Activated gamma-delta T cell treated with anti-CD3 and anti-CD28 coated beads, Interleukin-2, amount 50 U/mL, for 16 hours (primary cell): ENCODE measurements at regions not wholly inside any gene's neighbourhood (a gene's known extent, or its start where the extent isn't known, plus 50 kb on each side); places are given as distances from the start of the nearest gene placed in this dataset.

Experiments
- DNase-seq: peaks from one replicate; pipeline ENCODE4 v3.0.0-alpha.2; 2020; ENCODE audit warnings: low read depth

DNA sequence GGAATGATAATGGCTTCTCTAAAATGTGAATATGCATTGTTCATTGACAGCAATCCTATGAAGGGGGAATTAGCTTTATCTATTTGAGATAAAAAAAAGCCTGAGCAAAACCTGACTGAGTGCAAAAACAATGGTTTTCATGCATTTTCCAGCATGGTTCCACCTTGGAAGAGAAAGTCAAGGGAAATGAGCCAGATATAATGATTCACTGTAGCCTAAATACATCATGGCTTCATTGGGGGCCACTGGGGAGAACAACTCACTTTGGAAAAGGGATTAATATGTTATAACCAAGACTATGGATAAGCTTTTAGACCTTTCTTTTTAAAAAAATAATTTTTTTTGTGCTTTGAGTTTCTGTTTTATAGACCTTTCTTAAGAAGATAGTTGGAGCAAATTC, 679.7 kb downstream of the NYAP2 start:
- DNase-seq = no peak

DNA sequence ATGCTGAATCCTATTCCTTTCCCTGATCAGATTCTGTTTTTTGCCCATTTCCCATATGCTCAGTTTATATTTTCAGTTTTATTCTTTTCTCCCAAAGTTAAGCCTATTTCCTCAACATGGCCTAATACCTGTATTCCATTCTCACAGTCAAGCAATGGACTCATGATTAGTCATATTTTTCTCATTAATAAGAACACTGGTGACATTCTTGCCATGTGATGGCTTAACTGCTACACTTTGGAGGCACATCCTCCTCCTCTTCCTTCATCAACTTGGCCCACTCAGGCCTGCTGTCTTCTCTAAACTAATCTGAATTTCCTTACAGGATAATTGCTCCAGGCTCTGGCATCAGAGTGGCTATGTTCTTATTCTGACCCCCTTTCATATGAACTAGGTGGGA, 679.2 kb downstream of the NYAP2 start:
- DNase-seq = no peak

DNA sequence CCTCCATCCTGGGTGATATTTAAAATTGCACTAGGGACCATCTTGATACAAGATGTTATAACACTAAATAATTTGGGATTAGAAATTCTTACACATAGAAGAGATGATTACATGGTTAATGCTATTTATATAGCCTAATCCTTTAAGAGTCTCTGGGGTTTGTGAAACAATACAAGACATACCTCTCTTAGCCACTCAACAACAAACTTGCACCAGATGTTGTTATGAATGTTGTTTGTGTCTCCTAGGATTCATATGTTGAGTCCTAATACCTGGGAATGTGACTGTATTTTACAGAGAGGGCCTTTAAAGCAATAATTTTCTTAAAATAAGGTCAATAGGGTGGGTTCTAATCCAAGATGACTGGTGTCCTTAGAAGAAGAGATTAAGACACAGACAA, 678.3 kb downstream of the NYAP2 start:
- DNase-seq = no peak

DNA sequence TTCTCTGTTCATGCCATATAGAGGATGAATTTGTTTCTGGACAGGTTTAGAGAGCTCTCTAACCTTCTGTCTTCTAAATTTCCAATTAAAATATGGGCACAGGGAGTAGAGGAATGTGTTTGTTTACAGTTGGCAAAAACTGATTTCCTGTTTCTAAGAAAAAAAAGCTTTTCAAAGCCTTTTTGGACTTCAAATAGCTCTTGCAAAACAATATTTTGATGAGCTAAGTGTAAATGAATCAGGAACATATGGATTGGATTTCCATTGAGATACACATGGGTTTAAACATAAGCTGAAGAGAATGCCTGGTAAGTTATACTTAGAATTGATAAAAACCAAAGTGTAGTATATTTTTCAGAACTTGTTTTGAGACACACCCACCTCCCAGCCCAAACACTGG, 677.5 kb downstream of the NYAP2 start:
- no peak for DNase-seq

DNA sequence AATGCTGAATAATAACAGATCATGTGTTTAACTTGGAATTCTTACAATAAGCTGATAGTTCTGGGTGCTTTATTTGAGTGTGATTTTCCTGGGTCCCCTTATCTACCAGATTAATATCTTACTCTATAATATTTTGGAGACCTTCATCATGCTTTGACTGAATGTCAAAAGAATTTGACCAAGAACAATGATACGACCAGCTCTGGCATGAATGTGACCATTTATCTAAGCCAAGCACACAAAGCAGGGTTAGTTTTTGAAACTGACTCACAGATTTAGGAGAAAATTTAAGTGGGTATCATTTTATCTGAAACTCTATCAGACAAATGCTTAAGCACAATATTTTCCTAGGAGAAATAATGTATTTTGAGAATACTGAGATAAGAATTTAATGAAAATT, 677.0 kb downstream of the NYAP2 start:
- no peak for DNase-seq

DNA sequence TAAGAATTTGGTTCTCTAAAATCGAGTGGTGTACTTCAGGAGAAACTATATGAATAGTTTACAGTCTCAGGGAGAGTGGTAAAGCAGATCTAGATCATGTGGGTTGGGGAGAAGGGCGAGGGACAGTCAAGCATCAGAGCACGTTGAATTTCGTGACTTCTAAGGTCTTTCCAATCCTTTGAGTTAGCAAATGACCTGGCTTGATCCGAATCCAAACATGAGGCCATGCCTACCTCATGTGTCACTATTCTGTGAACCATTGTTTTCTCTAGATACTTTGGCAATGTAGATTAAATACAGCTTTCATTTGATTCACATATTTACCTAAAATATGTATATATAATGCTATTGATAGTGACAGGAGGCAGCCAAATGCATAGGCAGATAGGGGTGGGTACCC, 674.9 kb downstream of the NYAP2 start:
- DNase-seq = no peak

DNA sequence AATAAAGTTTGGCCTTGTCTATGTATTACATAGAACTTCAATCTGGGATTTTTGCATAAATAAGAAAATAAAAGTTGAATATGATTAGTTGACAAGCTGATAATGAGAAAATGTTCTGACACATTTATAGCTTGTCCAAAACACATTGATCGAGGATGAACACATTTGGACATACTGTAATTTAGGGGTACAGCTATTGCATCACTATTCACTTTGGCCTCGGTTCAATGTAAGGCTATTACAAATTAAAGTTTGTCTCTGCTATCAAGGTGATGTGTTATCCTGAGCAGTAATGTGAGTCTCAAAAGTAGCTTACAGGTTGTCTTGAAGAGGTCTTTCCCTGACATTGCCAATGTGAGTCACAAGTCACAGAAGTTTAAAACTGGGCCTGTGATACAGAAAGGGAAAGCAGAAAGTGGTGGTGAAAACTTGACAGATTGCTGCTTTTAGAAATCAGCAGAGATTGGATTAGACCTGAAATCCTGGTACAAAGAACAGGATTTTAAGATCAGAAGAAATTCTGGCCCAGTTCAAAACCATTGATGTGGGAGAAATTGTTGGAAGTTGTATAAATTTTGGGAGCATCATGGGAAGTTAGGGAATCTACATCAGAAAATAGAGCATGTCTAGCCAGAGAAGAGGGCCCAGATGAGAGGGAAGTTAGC, 674.1 kb downstream of the NYAP2 start:
- no peak for DNase-seq

DNA sequence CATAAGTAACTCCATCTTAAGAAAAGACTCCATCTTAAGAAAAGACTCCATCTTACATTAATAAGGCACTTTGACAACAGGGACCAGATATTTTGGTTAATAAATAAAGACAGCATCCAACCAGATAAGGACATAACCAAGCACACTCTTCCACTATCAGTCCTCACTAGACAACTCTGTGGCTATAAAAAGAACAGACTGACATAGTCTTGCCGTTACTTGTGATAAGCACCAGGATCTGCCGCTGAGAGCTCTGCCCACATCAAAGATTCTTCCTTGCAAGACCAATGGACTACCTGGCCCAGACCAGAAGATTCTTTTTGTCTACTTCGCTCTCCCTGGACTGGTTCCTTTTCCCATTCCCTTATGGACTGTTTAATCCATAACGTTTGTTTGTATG, 667.4 kb downstream of the NYAP2 start:
- DNase-seq = no peak

DNA sequence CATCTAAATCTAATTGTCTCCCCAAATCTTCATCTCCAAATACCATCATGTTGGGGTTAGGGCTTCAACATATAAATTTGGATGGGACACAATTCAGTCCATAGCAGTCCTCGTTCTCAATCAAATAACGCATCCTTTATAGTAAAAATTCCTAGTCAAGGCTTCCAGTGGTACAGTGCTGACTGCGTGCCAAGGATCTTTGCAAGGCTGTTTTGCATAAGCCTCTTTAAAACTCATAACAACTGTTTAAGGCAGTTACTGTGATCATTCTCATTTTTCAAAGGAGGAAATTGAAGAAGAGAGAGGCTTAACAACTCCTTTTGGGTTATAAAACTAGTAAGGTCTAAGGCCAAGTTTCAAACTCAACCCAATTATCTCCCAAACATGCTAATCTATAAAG, 666.9 kb downstream of the NYAP2 start:
- no peak for DNase-seq

DNA sequence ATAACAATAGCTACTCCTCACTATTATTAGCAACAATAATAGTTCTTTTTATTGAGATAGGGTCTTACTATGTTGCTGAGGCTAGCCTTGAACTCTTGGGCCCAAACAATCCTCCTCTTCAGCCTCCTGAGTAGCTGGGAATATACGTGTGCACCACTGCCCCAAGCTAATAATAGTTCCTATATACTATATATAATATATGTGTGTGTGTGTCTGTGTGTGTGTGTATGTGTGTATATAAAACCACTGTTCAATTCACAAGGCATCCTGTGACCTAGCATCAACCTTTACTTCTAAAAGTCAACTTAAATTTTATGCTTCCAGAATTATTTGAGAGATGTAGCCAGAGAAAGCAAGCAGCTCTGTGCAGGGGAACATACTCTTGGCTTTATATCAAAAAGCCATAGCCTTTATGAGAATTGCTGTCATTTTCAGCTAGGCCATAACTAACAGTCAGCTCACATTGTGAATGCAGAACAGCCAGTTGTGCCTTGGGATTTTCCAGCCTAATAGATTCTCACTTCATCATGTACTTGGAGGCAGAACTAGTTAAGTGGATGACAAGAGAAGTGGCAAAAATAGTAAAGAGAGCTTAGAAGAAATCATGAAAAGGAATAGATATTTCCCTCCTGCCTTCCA, 665.5 kb downstream of the NYAP2 start:
- DNase-seq = no peak

DNA sequence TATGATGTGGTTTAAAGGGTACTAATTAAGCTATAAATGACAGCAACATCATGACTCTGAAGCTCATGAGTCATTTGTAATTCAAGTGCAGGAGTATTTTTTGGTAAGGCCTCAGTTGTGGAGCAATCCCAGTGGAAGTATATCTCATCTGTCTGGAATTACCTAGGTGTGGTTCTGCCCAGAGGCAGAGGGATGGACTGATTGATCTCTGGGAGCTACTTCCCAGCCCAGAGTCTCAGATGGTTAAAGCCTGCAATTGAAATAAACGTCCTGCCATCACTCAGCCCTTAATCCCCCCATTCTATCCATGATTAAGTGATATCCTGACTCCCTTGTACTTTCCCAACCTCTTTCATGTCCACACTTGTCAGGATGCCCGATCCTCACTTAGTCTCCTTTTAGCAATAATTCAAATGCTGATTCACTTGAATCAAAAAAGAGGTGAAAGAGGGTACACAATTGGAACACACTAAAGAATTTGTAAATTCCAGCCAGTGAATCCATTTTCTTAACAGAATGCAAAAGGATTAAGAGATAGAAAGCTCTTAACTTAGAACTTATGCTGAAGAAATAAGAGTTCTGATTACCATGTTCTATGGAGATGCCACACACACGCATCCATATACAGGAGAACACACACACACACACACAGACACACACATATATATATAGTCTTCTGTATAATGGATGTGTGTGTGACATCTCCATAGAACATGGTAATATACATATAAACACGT, 664.4 kb downstream of the NYAP2 start:
- no peak for DNase-seq

DNA sequence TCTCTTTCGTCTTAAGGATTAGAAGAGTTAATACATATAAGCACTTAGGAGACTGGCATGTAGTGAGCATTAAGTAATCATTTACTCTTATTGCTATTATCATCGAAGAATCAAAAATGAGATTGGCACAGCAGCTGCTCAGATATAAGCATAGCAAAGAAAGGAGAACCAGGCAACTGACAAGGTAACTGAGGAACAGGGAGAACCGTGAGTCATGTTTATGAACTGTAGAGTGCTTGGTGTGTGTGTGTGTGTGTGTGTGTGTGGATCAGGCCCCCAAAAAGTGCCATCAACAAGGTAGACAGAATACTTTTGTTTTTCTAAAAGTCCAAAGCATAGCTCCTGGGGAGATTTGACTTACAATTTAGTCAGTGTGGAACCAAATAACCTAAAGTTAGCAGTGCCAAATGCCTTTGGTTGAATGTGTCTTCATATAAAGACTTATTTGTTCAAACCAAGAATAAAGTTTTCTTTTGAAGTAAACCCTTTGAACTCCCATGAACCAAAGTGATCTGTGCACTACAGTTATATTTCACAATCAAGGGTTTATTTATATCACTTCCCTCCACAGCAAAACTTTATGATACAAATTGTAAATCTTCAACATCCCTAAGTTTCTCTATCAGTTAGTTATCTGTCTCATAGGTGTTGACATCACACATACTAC, 660.6 kb downstream of the NYAP2 start:
- no peak for DNase-seq

DNA sequence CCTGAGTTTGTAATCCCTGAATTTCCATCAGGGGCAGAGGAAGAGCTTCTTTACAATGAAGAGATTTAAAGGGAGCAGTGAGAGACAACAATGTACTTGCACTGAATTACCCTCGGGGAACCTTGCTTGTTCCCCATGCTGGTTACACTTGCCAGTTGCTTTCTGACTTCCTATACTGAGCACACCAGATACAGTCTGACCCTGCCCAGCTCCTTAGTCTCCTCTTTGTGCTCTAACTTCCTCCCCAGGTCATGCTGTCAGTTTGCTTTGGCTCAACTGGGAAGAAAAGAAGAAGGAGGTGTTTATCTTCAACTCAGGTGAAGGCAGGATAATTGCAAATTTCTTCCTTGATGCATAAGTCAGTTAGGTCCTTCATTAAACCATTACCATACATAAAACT, 658.4 kb downstream of the NYAP2 start:
- no peak for DNase-seq

DNA sequence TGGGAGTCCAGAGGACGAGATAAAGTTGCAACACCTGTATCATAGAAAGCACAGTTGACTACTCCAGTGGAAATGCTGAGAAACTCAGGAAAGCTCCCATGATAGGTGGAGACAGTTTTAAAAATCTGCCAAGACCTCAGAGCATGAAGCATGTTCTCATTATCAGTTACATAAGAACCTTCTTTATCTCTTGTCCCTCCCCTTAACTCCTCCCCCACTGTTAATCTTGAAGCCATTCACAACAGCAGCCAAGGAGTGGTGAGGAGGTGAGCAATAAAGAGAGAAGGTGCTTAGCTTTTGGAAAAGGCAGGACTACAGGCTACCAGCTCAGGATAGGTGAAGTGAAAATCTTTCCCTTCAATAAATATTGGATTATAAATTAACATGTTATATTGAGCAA, 657.9 kb downstream of the NYAP2 start:
- no peak for DNase-seq

DNA sequence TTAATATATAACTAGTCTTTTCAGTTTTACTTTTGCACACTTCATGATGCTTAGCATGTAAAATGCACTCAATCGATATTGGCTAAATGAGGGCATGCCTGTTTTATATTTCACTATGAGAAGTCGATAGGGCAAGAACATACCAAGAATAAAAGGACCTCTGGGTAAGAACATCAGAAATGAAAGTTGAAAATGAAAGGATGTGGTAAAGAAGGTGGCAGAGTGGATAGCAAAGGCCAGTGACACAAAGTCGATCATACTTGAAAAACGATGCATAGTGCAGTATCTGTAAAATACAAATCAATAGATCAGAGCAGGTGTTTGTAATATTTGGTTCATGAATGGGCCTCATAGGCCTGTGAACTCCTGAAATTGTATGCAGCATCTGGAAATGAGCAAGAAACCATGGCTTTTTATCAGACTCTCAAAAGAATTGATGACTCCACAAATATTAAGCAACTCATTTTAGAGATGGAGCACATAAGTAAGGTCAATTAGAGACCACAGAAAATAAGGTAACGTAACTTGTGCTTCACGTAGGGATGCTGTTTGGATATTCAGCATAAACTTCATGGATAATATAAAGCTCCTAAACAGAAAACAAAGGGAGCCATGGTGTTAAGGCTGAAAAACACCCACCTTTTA, 653.4 kb downstream of the NYAP2 start:
- DNase-seq = no peak

DNA sequence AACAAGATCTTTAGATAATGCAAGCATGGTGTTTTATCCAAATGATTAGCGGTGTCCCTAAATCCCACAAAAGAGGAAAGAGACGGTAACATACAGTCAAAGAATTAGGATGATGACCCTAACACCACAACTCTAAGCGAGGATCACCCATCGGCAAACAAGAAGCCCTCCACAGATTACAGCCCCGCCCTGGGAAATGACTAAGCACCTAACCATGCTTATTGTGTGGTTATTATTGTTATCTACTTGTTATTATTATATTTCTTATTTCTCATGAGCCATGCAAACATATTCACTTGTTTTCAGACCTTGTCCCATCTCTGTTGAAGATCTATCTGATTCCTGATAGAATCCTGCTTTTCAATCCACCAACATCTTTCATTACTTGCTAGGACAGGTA, 651.3 kb downstream of the NYAP2 start:
- DNase-seq = no peak

DNA sequence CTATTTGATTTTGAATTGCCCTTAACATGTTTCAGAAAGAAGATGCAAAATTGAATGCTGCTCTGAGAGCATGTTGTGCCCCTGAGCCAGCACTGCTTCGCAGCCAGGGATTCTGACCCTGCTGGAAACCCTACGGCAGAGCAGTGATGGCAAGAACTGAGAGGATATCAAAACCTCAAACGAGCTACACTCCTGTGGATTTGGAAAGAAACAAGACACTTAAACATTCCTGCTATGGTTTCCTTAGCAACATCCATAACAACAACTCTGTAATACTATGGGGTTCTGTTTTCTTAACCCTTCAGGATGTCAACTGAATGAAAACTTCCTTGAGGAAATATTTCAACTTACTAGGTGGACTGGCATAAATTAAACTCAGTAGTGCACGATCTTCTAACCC, 649.1 kb downstream of the NYAP2 start:
- no peak for DNase-seq

DNA sequence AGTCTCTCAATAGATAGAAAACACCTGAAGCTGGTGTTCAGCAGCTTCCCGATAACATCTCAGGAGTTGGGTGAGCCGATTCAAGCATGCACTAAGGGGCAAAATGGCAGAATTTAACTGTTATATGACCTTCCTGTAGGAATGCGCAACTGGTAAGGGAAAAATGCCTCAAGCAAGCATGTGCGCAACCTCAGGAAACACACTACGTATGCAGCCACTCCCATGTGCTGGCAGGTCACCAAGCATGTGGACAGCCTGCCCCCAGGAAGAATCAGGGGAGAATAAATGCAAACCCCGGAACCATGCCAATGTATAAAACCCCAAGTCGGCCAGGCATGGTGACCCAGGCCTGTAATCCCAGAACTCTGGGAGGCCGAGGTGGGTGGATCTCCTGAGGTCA, 645.6 kb downstream of the NYAP2 start:
- DNase-seq = no peak

DNA sequence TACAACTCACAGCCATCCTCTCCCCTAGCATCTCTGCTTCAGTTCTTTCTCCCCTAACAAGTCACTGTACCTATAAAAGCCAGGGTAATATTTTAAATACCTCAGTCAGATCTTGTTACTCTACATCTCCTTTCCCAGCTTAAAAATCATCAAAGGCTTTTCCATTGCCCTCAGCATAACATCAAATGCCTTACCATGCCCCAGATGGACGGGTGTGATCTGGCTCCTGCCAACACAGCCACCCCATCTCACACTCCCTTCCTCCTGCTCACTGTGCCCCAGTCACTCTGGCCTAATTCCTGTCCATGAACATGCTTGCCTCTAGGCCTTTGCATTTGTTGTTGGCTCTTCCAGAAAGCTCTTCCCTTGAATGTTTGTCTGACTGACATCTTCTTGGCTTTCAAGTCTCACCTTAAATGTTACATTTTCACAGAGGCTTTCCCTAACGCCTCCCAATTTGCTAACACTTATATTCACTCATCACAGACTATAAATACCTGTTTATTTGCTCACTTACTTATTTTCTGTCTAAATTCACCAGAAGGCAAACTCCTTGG, 640.9 kb downstream of the NYAP2 start:
- DNase-seq = no peak

DNA sequence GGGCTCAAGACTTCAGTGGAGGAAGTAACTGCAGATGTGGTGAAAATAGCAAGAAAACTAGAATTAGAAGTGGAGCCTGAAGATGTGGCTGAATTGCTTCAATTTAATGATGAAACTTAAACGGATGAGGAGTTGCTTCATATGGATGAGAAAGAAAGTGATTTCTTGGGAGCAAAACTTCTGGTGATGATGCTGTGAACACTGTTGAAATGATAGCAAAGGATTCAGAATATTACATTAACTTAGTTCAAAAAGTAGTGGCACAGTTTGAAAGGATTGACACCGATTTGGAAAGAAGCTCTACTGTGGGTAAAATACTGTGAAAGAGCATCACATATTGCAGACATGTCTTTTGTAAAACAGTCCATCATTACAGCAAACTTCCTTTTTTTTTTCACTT, 638.0 kb downstream of the NYAP2 start:
- DNase-seq = no peak

DNA sequence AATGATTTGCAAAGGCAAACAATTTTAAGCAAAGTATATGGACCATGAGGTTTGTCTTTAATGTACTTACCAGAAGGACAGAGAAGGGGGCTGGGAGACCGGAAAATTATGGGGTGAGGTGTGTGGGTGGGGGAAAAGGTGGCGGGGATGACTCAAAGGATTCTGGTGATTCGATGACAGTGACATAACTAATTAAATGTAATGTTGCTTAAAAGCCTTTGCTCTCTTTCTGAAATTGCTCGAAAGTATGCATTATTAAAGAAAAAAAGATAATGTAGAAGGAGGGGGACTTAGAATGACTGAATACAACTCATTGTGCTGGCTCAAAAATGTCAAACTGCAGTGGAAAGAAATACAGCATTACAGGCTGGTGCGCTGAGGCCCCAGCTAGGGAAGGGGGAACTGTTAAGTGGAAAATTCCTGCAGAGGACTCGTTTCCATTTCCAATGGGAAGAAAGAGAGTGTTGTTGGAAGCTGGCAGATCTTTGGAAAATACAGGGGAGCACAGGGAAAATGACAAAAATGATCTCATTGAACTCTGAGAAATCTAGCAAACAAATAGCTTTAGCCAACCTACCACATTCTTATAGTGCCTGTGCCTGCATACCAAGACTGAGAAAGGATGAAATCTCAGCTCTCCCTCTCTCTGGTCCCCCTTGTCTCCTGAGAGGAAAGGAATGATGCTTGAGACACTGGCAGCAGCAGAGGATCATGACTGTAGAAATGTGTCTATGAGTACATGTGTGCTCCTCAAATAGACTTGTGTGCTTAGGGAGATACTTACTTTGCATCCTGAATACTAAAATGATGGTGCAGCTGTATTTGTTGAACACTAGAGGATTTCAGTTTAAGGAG, 632.4 kb downstream of the NYAP2 start:
- no peak for DNase-seq
